ENCODE measurements at regions not wholly inside any gene's neighbourhood (a gene's known extent, or its start where the extent isn't known, plus 50 kb on each side); places are given as distances from the start of the nearest gene placed in this dataset.
A peak's percentile ranks its signal among the peaks of the same experiment; 100 is the strongest.
"Not testable (repeated sequence)": the region's sequence is repeated elsewhere in the genome, so short reads cannot be mapped to it uniquely, and the experiment has no call there.

GRCh38 chr2:53257287-53257686, 510.3 kb upstream of the CHAC2 start:
- DNase-seq: no peak

GRCh38 chr2:53253244-53253643, 514.4 kb upstream of the CHAC2 start:
- no peak for DNase-seq

GRCh38 chr2:53252115-53252514, 515.5 kb upstream of the CHAC2 start:
- DNase-seq: no peak

- no peak for DNase-seq
Observed at GRCh38 chr2:53247956-53248735, 519.5 kb upstream of the CHAC2 start.

- no peak for DNase-seq
Observed at GRCh38 chr2:53243430-53243829, 524.2 kb upstream of the CHAC2 start.

GRCh38 chr2:53242090-53242489, 525.5 kb upstream of the CHAC2 start:
- no peak for DNase-seq

- no peak for DNase-seq
Observed at GRCh38 chr2:53235836-53236582, 531.6 kb upstream of the CHAC2 start.

GRCh38 chr2:53234548-53234903, 533.1 kb upstream of the CHAC2 start:
- peak; percentile 34 to 60 for DNase-seq

GRCh38 chr2:53233759-53234547, 533.7 kb upstream of the CHAC2 start:
- DNase-seq: no peak

GRCh38 chr2:53231908-53232307, 535.7 kb upstream of the CHAC2 start:
- peak; percentile 37 to 50 for DNase-seq

- no peak for DNase-seq
Observed at GRCh38 chr2:53230691-53231090, 536.9 kb upstream of the CHAC2 start.

GRCh38 chr2:53227535-53227934, 540.1 kb upstream of the CHAC2 start:
- no peak for DNase-seq

GRCh38 chr2:53220969-53221368, 546.6 kb upstream of the CHAC2 start:
- DNase-seq: peak; percentile 69 to 72

- no peak for DNase-seq
Observed at GRCh38 chr2:53217250-53217649, 550.4 kb upstream of the CHAC2 start.

GRCh38 chr2:53216805-53217204, 550.8 kb upstream of the CHAC2 start:
- no peak for DNase-seq

GRCh38 chr2:53212576-53212975, 555.0 kb upstream of the CHAC2 start:
- no peak for DNase-seq

- DNase-seq: no peak
Observed at GRCh38 chr2:53211201-53211774, 556.3 kb upstream of the CHAC2 start.

GRCh38 chr2:53210538-53210937, 557.1 kb upstream of the CHAC2 start:
- peak; percentile 35 to 44 for DNase-seq

- DNase-seq: no peak
Observed at GRCh38 chr2:53209679-53210458, 557.7 kb upstream of the CHAC2 start.

GRCh38 chr2:53208815-53209214, 558.8 kb upstream of the CHAC2 start:
- DNase-seq: no peak

- DNase-seq: not testable (repeated sequence)
Observed at GRCh38 chr2:53206226-53206625, 561.4 kb upstream of the CHAC2 start.

GRCh38 chr2:53202063-53202462, 565.5 kb upstream of the CHAC2 start:
- peak; percentile 35 to 59 for DNase-seq

All from Kasumi-1 (cell line).